Transverse colon (tissue), 4 donors: ENCODE measurements at regions not wholly inside any gene's neighbourhood (a gene's known extent, or its start where the extent isn't known, plus 50 kb on each side); places are given as distances from the start of the nearest gene placed in this dataset.
A peak's percentile ranks its signal among the peaks of the same experiment; 100 is the strongest.

Experiments
- DNase-seq: peaks from one replicate; pipeline ENCODE4 v3.0.0-alpha.2; 2019
- H3K27ac ChIP-seq, 4 donors: fragments of 200-600 bp; sonication (generic); 2 replicates each; pipeline ENCODE4 v1.5.1; 2016 to 2018; ENCODE audit warnings: inconsistent platforms in 4 of 4
- H3K27me3 ChIP-seq: fragments of 200-600 bp; sonication (generic); 2 replicates; pipeline ENCODE4 v1.5.1; 2017; ENCODE audit warnings: inconsistent platforms
- H3K36me3 ChIP-seq, 4 donors: fragments of 200-600 bp; sonication (generic); 2 replicates each; pipeline ENCODE4 v1.5.1; 2017 to 2019; ENCODE audit warnings: inconsistent platforms in 4 of 4
- H3K4me1 ChIP-seq, 4 donors: fragments of 200-600 bp; sonication (generic); 2 replicates each; pipeline ENCODE4 v1.5.1; 2017 to 2020; ENCODE audit warnings: inconsistent platforms in 4 of 4
- H3K4me3 ChIP-seq, 4 donors: fragments of 200-600 bp; sonication (generic); 1 replicate in 1 of 4; 2 replicates in 3 of 4; pipeline versions ENCODE4 v1.5.1 to v1.6.1; 2017 to 2019; ENCODE audit warnings: inconsistent platforms in 4 of 4
- H3K9me3 ChIP-seq, 2 donors: fragments of 200-600 bp; sonication (generic); 2 replicates each; pipeline ENCODE4 v1.5.1; 2017 to 2019; ENCODE audit warnings: inconsistent platforms in 2 of 2
- EP300 ChIP-seq: sonication (generic); formaldehyde crosslinking; IDR thresholded peaks from one replicate; pipeline ENCODE4 v1.6.1; 2017; ENCODE audit warnings: antibody characterized with exemption, low read depth
- POLR2A ChIP-seq: fragments of 450-650 bp; IDR thresholded peaks from one replicate; pipeline ENCODE4 v1.6.1; 2016; ENCODE audit warnings: antibody characterized with exemption, mild to moderate bottlenecking, moderate library complexity
- POLR2AphosphoS5 ChIP-seq, 3 donors: sonication (generic); formaldehyde crosslinking; IDR thresholded peaks; one replicate each; pipeline ENCODE4 v1.6.1; 2016; ENCODE audit warnings: antibody characterized with exemption in 3 of 3
- WGBS, 2 donors: methylation state at CpG; one replicate each; pipeline ENCODE4 v1.1.5; 2018; ENCODE audit warnings: low coverage in 1 of 2; 5-methylcytosine and 5-hydroxymethylcytosine counted together
- in situ Hi-C, 4 donors: fragments of 200-750 bp; cut with MboI; loops; one replicate each; pipeline versions ENCODE4 v1.15.0 to v1.15.1; 2017; ENCODE audit warnings: low sequenced_read_pairs in 3 of 4, low pct_ligation_motif_present in 1 of 4, low pct_unique_long_range_greater_than_20kb in 1 of 4
- intact Hi-C: fragments of 100-400 bp; cut with DNase I; formaldehyde crosslinking; loops from one replicate; pipeline ENCODE4 v1.15.1; 2023; ENCODE audit warnings: low total_unique reads
- TF ChIP-seq, protein P1 (sequence below), 5 experiments: fragments of 200-600 bp in 3 of 5; fragments of 450-650 bp in 2 of 5; sonication (generic) in 3 of 5; IDR thresholded peaks; 1 replicate in 2 of 5; 2 replicates in 3 of 5; pipeline ENCODE4 v1.5.1; 2016 to 2017; ENCODE audit warnings: antibody characterized with exemption in 5 of 5, inconsistent platforms in 3 of 5, mild to moderate bottlenecking in 2 of 5, moderate library complexity in 1 of 5

DNA sequence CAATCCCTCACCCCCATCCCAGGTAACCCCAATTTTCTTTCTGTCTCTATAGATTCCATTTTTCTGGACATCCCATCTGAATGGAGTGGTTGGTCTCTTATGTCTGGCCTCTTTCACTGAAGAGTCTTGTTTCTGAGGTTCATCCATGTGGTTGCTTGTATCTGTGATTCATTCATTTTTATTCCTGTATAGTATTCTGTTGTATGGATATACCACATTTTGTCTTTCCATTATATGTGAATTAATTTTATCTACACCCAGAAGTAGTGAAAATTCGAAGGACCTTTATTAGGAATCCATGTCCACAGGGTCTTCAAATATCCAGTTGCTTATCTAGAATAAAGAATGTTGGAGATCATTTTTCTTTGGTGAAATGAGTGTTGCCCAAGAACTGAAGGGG lies 207.6 kb upstream of the MSX2 start:
- in situ Hi-C loops (no loop called here), intact Hi-C loops (no loop called here)
- Histone ChIP-seq H3K4me1 (no peaks in the 10 kb centered on the region), H3K4me3 (no peak overlapping the region), H3K9me3 (no peaks in the 10 kb centered on the region), H3K27me3 (peaks cover 13% of the 10 kb centered on the region), H3K36me3 (no peaks in the 10 kb centered on the region), H3K27ac (no peak overlapping the region)
- 67 to 71% methylated on average over 1 of the region's 1 CpG for WGBS, 2 donors
- no peak for DNase-seq
- TF ChIP-seq, protein P1, sequence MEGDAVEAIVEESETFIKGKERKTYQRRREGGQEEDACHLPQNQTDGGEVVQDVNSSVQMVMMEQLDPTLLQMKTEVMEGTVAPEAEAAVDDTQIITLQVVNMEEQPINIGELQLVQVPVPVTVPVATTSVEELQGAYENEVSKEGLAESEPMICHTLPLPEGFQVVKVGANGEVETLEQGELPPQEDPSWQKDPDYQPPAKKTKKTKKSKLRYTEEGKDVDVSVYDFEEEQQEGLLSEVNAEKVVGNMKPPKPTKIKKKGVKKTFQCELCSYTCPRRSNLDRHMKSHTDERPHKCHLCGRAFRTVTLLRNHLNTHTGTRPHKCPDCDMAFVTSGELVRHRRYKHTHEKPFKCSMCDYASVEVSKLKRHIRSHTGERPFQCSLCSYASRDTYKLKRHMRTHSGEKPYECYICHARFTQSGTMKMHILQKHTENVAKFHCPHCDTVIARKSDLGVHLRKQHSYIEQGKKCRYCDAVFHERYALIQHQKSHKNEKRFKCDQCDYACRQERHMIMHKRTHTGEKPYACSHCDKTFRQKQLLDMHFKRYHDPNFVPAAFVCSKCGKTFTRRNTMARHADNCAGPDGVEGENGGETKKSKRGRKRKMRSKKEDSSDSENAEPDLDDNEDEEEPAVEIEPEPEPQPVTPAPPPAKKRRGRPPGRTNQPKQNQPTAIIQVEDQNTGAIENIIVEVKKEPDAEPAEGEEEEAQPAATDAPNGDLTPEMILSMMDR (IDR thresholded peaks at IDR 0.05), result no peak
- TF ChIP-seq EP300 (no peak), POLR2AphosphoS5 (IDR thresholded peaks at IDR 0.05) (no peak), POLR2A (no peak)

DNA sequence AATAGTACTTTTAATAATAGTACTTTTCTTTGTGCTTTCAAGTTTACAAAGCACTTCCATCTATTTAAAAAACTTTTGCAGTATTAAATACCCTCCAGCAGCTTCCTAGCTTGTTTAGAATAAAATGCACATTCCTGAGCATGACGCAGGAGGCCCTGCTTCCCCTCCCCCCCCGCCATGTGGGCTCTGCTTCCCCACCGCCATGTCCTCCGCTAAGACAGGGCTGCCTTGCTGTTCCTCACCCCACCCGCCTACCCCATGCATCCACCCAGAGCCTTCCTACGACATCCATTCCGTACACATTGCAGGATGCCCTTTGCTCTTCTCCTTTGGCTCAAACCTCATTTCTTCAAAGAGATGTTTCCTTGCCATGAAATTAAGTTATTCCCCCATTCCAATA lies 205.9 kb upstream of the MSX2 start:
- H3K36me3 ChIP-seq, result no peaks in the 10 kb centered on the region
- DNase-seq, result no peak
- no peaks in the 10 kb centered on the region for H3K4me1 ChIP-seq
- no peaks in the 10 kb centered on the region for H3K9me3 ChIP-seq
- peaks cover 13% of the 10 kb centered on the region for H3K27me3 ChIP-seq
- intact Hi-C loops, result no loop called here
- H3K4me3 ChIP-seq, result no peak overlapping the region
- H3K27ac ChIP-seq, result no peak overlapping the region
- TF ChIP-seq POLR2AphosphoS5 (IDR thresholded peaks at IDR 0.05) (no peak), EP300 (no peak), POLR2A (no peak)
- TF ChIP-seq, protein P1 (IDR thresholded peaks at IDR 0.05), result no peak
- 67% methylated on average over 2 to 7 of the region's 7 CpGs for WGBS, 2 donors
- in situ Hi-C loops, result no loop called here

DNA sequence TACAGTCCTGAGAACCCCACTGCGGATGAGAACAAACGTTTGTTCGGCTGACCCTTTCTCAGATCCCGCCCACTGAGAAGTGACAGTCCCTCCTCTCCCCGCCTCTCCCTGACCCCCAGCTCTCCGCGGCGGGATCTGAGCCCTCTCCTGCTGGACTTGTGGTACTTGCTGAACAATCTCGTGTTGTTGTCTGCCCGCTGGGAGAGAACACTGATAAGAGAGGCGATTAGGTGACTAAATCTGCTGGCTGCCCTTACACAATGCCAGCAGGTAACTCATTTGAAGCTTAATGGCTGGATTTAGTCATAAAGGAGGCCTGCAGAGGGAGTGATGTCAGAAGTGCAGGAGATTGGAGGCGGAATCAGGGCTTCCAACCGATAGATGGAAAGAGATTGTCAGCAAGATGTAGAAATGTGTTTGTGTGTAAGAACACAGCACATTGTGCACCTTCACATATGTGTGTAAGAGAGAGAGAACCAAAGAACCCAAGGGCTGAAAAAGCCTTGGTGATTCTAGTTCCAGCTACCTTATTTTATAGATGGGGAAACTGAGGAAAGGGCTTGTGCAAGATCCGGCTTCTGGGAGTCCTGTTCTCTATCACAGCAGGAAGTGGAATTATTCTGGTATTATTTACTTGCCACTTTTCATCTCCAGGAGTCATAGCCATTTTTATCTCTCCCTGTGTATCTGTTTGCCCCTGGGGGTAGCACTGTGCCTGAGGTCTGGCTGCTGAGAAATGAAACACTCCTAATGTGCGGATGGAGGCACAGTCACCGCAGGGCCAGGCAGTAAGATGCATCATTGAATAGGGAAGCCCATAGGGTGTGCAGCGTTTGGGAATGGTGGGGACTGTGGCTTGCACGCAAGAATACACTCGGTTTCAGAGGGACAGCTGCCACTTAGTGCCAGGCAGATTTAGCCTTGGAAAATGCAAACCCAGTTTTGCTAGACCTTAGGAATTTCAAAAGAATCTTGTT lies 203.7 kb upstream of the MSX2 start:
- in situ Hi-C loops, result no loop called here
- Histone ChIP-seq H3K27me3 (peaks cover 13% of the 10 kb centered on the region), H3K36me3 (no peaks in the 10 kb centered on the region), H3K27ac (no peak overlapping the region), H3K4me3 (no peak overlapping the region), H3K4me1 (no peaks in the 10 kb centered on the region), H3K9me3 (no peaks in the 10 kb centered on the region)
- TF ChIP-seq POLR2AphosphoS5 (IDR thresholded peaks at IDR 0.05), result no peak
- TF ChIP-seq POLR2A, result no peak
- TF ChIP-seq, protein P1 (IDR thresholded peaks at IDR 0.05), result no peak
- TF ChIP-seq EP300, result no peak
- DNase-seq, result peak; percentile 10
- WGBS, 2 donors, result 46 to 73% methylated on average over 7 to 19 of the region's 19 CpGs
- intact Hi-C loops, result no loop called here

DNA sequence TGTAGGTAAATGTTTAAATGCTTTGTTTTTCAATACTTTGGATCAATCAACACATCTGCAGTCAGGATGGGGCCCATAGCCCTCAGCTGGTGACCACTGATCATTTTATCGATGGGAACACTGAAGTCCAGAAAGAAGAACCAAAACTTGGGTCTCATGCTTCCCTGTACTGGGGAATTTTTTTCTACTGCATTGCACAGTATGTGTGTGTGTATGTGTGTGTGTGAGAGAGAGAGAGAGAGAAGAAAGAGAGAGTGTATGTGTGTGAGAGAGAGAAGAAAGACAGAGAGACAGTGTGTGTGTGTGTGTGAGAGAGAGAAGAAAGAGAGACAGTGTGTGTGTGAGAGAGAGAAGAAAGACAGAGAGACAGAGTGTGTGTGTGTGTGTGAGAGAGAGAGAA lies 202.9 kb upstream of the MSX2 start:
- Histone ChIP-seq H3K4me3 (no peak overlapping the region), H3K4me1 (no peaks in the 10 kb centered on the region), H3K9me3 (no peaks in the 10 kb centered on the region), H3K27me3 (peaks cover 13% of the 10 kb centered on the region), H3K36me3 (no peaks in the 10 kb centered on the region), H3K27ac (no peak overlapping the region)
- intact Hi-C loops (no loop called here), in situ Hi-C loops (no loop called here)
- no peak for DNase-seq
- WGBS, 2 donors, result 77 to 88% methylated on average over 1 of the region's 1 CpG
- no peak for TF ChIP-seq POLR2AphosphoS5 (IDR thresholded peaks at IDR 0.05)
- TF ChIP-seq, protein P1 (IDR thresholded peaks at IDR 0.05), result no peak
- no peak for TF ChIP-seq EP300
- TF ChIP-seq POLR2A, result no peak
